ENCODE measurements at regions not wholly inside any gene's neighbourhood (a gene's known extent, or its start where the extent isn't known, plus 50 kb on each side); places are given as distances from the start of the nearest gene placed in this dataset.

DNA sequence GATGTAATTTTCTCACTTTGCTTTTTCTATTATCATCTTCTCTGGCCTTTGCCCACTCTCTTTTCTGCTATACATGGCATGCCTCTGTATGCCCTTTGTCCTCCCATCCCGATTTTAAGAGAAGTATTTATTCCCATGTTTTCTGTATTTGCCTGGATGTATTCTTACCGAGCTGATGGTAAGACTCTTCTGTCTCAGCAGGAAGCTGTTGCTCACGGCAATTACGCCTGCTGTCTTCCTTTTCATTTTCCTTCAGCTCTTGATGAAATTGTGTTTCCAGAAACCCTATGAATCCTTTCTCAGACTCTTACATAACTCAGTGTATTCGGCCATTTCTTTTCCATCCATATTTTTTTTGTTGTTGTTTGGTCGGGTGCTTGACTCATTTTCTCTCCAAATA, 121.6 kb downstream of the SP3 start:
- TF ChIP-seq, protein P1, sequence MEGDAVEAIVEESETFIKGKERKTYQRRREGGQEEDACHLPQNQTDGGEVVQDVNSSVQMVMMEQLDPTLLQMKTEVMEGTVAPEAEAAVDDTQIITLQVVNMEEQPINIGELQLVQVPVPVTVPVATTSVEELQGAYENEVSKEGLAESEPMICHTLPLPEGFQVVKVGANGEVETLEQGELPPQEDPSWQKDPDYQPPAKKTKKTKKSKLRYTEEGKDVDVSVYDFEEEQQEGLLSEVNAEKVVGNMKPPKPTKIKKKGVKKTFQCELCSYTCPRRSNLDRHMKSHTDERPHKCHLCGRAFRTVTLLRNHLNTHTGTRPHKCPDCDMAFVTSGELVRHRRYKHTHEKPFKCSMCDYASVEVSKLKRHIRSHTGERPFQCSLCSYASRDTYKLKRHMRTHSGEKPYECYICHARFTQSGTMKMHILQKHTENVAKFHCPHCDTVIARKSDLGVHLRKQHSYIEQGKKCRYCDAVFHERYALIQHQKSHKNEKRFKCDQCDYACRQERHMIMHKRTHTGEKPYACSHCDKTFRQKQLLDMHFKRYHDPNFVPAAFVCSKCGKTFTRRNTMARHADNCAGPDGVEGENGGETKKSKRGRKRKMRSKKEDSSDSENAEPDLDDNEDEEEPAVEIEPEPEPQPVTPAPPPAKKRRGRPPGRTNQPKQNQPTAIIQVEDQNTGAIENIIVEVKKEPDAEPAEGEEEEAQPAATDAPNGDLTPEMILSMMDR (IDR thresholded peaks at IDR 0.05), result no peak
- TF ChIP-seq POLR2A (IDR thresholded peaks at IDR 0.05) (no peak), EP300 (IDR thresholded peaks at IDR 0.05) (no peak)
- Histone ChIP-seq H3K27ac (no peak overlapping the region), H3K36me3 (no peaks in the 10 kb centered on the region), H3K27me3 (no peaks in the 10 kb centered on the region), H3K9me3 (no peaks in the 10 kb centered on the region), H3K4me3 (no peak overlapping the region), H3K4me1 (ENCODE audit: insufficient read depth) (no peaks in the 10 kb centered on the region)
- WGBS, 3 donors, result 68 to 77% (median 75%) methylated on average over 6 of the region's 6 CpGs
- intact Hi-C loops (cut with DNase I), result no loop called here
- DNase-seq, result no peak

DNA sequence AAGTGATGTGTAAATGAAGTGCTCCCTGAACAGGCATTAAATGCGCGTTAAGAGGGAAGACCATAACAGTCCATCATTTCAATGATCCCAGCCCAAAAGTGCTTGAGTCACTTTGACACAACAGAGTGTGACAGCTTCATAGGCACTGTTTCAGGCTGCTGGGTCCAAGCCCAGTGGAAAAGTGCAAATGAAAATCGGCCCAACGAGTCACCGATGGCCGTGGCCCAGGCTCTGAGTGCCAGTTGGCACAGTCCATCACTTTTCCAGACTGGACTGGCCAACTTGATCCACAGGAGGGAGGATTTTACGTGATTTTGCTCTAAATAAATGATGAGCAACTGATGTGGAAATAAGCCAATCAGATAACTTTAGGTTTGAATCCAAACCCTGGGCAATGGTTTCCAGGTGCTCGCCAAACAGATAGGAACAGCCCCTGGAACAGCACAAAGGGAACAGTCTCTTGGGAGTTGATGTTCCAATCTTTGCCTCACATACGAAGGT, 114.0 kb downstream of the SP3 start:
- H3K27me3 ChIP-seq, result no peaks in the 10 kb centered on the region
- no peak overlapping the region for H3K27ac ChIP-seq
- no peak for TF ChIP-seq POLR2A (IDR thresholded peaks at IDR 0.05)
- no peak for TF ChIP-seq EP300 (IDR thresholded peaks at IDR 0.05)
- TF ChIP-seq, protein P1 (IDR thresholded peaks at IDR 0.05), result no peak
- peak in 1 of 5 donors; percentile 25 for DNase-seq
- H3K4me3 ChIP-seq, result no peak overlapping the region
- 71 to 82% (median 81%) methylated on average over 9 of the region's 9 CpGs for WGBS, 3 donors
- intact Hi-C loops (cut with DNase I), result no loop called here
- H3K36me3 ChIP-seq, result no peaks in the 10 kb centered on the region
- H3K4me1 ChIP-seq (ENCODE audit: insufficient read depth), result peaks cover 3% of the 10 kb centered on the region
- no peaks in the 10 kb centered on the region for H3K9me3 ChIP-seq

DNA sequence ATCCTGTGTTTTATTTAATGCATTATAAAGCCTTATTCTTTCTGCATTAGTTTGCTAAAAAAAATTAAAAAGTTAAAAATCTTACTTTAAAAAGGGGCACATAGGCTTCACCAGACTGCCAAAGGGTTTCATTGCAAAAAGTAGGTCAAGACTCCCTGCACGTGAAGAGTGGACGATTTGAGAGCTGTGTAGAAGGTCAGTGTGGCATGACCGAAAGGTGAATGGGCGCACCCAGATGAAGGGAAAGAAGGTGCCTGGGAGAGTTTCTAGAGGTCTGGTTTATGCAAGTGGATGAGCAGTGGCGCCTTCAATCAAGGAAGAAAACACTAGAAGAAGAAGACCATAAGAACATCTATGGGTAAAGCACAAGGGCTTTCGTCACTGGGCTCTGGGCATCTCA, 111.0 kb downstream of the SP3 start:
- no peak for DNase-seq
- Histone ChIP-seq H3K4me3 (no peak overlapping the region), H3K36me3 (no peaks in the 10 kb centered on the region), H3K27me3 (no peaks in the 10 kb centered on the region), H3K9me3 (no peaks in the 10 kb centered on the region), H3K27ac (no peak overlapping the region), H3K4me1 (ENCODE audit: insufficient read depth) (peaks cover 5% of the 10 kb centered on the region)
- TF ChIP-seq POLR2A (IDR thresholded peaks at IDR 0.05), result no peak
- no peak for TF ChIP-seq EP300 (IDR thresholded peaks at IDR 0.05)
- TF ChIP-seq, protein P1 (IDR thresholded peaks at IDR 0.05), result no peak
- intact Hi-C loops (cut with DNase I), result no loop called here
- 91 to 97% (median 96%) methylated on average over 5 to 6 of the region's 6 CpGs for WGBS, 3 donors

- H3K4me3 ChIP-seq, result no peak overlapping the region
- WGBS, 3 donors, result 70 to 75% (median 70%) methylated on average over 5 of the region's 5 CpGs
- no peak overlapping the region for H3K27ac ChIP-seq
- no peaks in the 10 kb centered on the region for H3K36me3 ChIP-seq
- no peaks in the 10 kb centered on the region for H3K27me3 ChIP-seq
- no peak for TF ChIP-seq EP300 (IDR thresholded peaks at IDR 0.05)
- TF ChIP-seq, protein P1 (IDR thresholded peaks at IDR 0.05), result no peak
- no peak for TF ChIP-seq POLR2A (IDR thresholded peaks at IDR 0.05)
- intact Hi-C loops (cut with DNase I), result no loop called here
- H3K9me3 ChIP-seq, result no peaks in the 10 kb centered on the region
- no peak for DNase-seq
- peaks cover 5% of the 10 kb centered on the region for H3K4me1 ChIP-seq (ENCODE audit: insufficient read depth)
Observed at GRCh38 chr2:173854840-173855239, 110.3 kb downstream of the SP3 start.

All from ovary (tissue), 7 donors.